ENCODE measurements at regions not wholly inside any gene's neighbourhood (a gene's known extent, or its start where the extent isn't known, plus 50 kb on each side); places are given as distances from the start of the nearest gene placed in this dataset.

DNA sequence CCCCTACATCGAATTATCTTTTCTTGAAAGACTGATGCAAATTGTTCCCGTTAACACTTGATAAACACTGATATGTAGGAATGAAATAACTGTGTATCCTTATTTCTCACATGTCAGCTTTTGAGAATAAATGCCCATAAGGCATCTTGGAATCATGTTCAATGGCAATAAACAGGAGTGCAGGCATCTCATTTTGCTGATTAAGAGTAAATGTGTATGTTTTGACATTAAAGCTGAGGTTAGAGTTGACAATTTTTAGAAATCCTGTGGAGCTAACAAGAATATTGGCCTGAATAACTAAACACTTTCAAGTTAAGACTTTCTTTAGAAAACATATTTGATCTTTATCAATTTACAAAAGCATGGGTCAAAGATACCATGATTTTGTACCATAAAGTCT, 646.2 kb upstream of the MIR17HG start:
- TF ChIP-seq, protein P1, sequence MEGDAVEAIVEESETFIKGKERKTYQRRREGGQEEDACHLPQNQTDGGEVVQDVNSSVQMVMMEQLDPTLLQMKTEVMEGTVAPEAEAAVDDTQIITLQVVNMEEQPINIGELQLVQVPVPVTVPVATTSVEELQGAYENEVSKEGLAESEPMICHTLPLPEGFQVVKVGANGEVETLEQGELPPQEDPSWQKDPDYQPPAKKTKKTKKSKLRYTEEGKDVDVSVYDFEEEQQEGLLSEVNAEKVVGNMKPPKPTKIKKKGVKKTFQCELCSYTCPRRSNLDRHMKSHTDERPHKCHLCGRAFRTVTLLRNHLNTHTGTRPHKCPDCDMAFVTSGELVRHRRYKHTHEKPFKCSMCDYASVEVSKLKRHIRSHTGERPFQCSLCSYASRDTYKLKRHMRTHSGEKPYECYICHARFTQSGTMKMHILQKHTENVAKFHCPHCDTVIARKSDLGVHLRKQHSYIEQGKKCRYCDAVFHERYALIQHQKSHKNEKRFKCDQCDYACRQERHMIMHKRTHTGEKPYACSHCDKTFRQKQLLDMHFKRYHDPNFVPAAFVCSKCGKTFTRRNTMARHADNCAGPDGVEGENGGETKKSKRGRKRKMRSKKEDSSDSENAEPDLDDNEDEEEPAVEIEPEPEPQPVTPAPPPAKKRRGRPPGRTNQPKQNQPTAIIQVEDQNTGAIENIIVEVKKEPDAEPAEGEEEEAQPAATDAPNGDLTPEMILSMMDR (IDR thresholded peaks at IDR 0.05), result no peak
- TF ChIP-seq POLR2A (IDR thresholded peaks at IDR 0.05), result no peak
- no peak for TF ChIP-seq POLR2AphosphoS5 (IDR thresholded peaks at IDR 0.05)
